GM23338 (cell line): ENCODE measurements at regions not wholly inside any gene's neighbourhood (a gene's known extent, or its start where the extent isn't known, plus 50 kb on each side); places are given as distances from the start of the nearest gene placed in this dataset.

Experiments used
- CREB1 ChIP-seq: fragments of 250-450 bp; sonication (Bioruptor Pico); IDR thresholded peaks from 2 replicates; pipeline ENCODE4 v1.5.0; 2020; ENCODE audit warnings: low read depth, mild to moderate bottlenecking, moderate library complexity
- CTCF ChIP-seq, 2 experiments: fragments of 200-600 bp in 1 of 2; sonication (generic) in 1 of 2; conservative IDR thresholded peaks; 2 replicates each; pipeline versions ENCODE4 v1.5.1 to v1.6.1; 2016 to 2017; ENCODE audit warnings: antibody characterized with exemption in 2 of 2, low read depth in 2 of 2, mild to moderate bottlenecking in 2 of 2, moderate library complexity in 1 of 2
- ETS1 ChIP-seq: IDR thresholded peaks from 2 replicates; pipeline ENCODE4 v1.6.1; 2016; ENCODE audit warnings: antibody characterized with exemption
- EZH2 ChIP-seq: fragments of 200-600 bp; sonication (generic); IDR thresholded peaks from one replicate; pipeline ENCODE4 v1.8.0; 2017; ENCODE audit warnings: antibody characterized with exemption, mild to moderate bottlenecking, low read depth; ENCODE audit not compliant: unreplicated experiment
- EZH2phosphoT487 ChIP-seq: fragments of 200-600 bp; sonication (generic); IDR thresholded peaks from one replicate; pipeline ENCODE4 v1.8.1; 2018; ENCODE audit warnings: antibody characterized with exemption; ENCODE audit not compliant: unreplicated experiment
- JUNB ChIP-seq: IDR thresholded peaks from one replicate; pipeline ENCODE4 v1.6.1; 2016; ENCODE audit warnings: antibody characterized with exemption; ENCODE audit not compliant: unreplicated experiment
- POLR2AphosphoS5 ChIP-seq: IDR thresholded peaks from 2 replicates; pipeline ENCODE4 v1.6.1; 2016; ENCODE audit warnings: antibody characterized with exemption, low read depth
- REST ChIP-seq: IDR thresholded peaks from one replicate; pipeline ENCODE4 v1.6.1; 2018; ENCODE audit warnings: antibody characterized with exemption; ENCODE audit not compliant: unreplicated experiment
- STAT1 ChIP-seq: IDR thresholded peaks from one replicate; pipeline ENCODE4 v1.6.1; 2016; ENCODE audit warnings: antibody characterized with exemption; ENCODE audit not compliant: unreplicated experiment
- ZNF114 ChIP-seq: fragments of 250-450 bp; sonication (Bioruptor Pico); IDR thresholded peaks from 2 replicates; pipeline ENCODE4 v1.5.0; 2020; ENCODE audit warnings: mild to moderate bottlenecking, moderate library complexity
- ZNF331 ChIP-seq: fragments of 250-450 bp; sonication (Bioruptor Pico); IDR thresholded peaks from 2 replicates; pipeline ENCODE4 v1.5.0; 2020; ENCODE audit warnings: low read depth, mild to moderate bottlenecking, moderate library complexity

GRCh38 chr13:110794209-110794608, 80.7 kb downstream of the ING1 start:
- TF ChIP-seq REST = no peak
- TF ChIP-seq CTCF (conservative IDR thresholded peaks at IDR 0.05; ENCODE audit: low read depth in 2 of 2) = no peak
- no peak for TF ChIP-seq EZH2
- TF ChIP-seq POLR2AphosphoS5 = no peak
- TF ChIP-seq EZH2phosphoT487 = no peak
- no peak for TF ChIP-seq STAT1
- TF ChIP-seq ZNF331 (CRISPR knock-in tag) = no peak
- no peak for TF ChIP-seq JUNB
- TF ChIP-seq ETS1 = no peak
- TF ChIP-seq ZNF114 (CRISPR knock-in tag) = no peak
- no peak for TF ChIP-seq CREB1 (CRISPR knock-in tag)
